HG03039 (cell line): ENCODE measurements at regions not wholly inside any gene's neighbourhood (a gene's known extent, or its start where the extent isn't known, plus 50 kb on each side); places are given as distances from the start of the nearest gene placed in this dataset.
"Not testable (repeated sequence)": the region's sequence is repeated elsewhere in the genome, so short reads cannot be mapped to it uniquely, and the experiment has no call there.

ENCODE experiments used
- ATAC-seq: cut with Tn5 transposase; IDR thresholded peaks from one replicate; pipeline ENCODE4 v1.9.1; 2021; ENCODE audit warnings: mild to moderate bottlenecking, moderate library complexity; ENCODE audit not compliant: unreplicated experiment

GRCh38 chr12:79993106-79993862 is 58.4 kb upstream of the PPP1R12A start:
- ATAC-seq = no peak

- no peak for ATAC-seq
These were observed 56.7 kb upstream of the PPP1R12A start for GRCh38 chr12:79991586-79991985.

- ATAC-seq = not testable (repeated sequence)
These were observed 55.8 kb upstream of the PPP1R12A start for GRCh38 chr12:79990509-79991338.

GRCh38 chr12:79988368-79988767 is 53.5 kb upstream of the PPP1R12A start:
- ATAC-seq = no peak

GRCh38 chr12:79987731-79988130 is 52.8 kb upstream of the PPP1R12A start:
- ATAC-seq = no peak
